GM19455 (cell line): ENCODE measurements at regions not wholly inside any gene's neighbourhood (a gene's known extent, or its start where the extent isn't known, plus 50 kb on each side); places are given as distances from the start of the nearest gene placed in this dataset.

Experiments used
- ATAC-seq: cut with Tn5 transposase; IDR thresholded peaks from one replicate; pipeline ENCODE4 v1.9.1; 2021; ENCODE audit not compliant: unreplicated experiment

DNA sequence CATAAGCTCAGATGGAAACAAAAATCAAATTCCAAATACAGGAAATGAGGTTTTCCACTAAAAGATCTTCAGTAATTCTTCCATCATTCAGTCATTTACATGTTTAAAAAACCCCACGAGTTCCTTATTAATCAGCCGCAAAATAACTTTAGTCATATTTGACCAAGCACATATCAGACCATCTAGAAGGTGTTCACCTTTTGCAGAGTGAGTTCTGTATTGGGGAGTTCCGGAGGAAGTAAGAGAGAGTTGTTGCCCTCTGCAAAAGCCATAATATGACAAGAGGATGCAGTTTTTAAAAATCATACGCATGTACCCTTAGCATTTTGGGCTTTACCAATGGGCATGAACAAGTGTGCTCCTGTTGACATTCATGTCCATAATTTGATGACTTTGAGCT is 61.6 kb downstream of the CCR1 start:
- ATAC-seq, result no peak

DNA sequence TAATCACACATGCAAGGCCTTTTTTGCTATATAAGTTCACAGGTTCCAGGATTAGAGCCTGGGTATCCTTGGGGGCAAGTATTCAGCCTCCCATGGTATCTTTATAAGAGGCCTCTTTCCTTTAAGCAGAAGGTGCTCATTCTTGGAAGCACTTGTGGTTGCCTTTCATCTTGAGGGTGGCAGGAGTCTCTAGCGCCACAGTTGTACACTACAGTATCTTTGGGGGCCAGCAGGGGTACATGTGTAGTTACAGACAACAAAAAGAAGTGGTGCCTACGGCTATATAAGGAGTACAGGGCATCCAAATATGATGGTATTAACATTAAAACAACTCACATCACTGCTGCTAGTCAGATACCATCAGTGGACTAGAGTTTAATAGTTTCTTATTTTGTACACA is 62.1 kb downstream of the CCR1 start:
- ATAC-seq, result no peak

DNA sequence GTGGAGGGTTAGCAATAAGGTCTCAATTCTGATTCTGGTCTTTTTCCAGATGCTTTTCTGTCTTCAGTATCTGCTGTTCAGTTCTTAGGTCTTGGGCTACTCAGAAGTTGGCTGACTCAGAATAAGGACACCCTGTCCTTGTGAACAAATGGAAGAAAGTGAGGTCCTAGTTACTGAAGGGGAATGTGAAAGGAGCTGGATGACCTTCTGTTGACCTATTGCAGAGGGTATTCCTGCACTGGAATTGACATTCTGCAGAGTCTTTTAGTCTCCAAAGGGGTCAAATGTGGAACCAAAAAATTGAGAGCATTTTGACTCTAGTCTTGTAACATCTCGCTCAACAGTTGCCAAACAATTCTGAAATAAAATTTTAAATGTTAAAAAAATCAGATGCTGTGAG is 63.0 kb downstream of the CCR1 start:
- ATAC-seq, result no peak

DNA sequence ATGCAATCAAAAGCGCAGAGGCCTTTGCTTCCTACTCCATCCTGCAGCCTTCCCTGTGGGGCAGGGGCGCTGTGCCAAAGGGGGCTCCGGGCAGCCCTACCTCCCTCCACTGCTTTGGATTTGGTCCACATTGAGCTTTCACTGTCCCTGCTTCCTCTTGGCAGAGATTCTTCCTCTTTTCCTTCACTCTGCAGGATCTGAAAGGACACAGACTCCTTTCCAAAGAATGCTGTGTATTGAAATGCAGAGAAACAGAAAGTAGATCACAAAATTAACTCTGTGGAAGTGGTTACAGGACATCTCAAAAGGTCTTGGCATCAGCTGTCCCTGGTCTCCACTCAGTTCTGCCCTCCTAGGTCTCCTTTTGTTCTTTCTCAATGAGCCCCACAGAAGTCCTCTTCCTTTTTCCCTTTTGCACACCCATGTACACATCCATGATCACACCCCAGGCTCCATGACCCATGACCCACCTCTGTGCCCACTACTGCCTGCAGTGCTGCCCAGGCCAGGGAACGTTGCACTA is 64.1 kb downstream of the CCR1 start:
- no peak for ATAC-seq

DNA sequence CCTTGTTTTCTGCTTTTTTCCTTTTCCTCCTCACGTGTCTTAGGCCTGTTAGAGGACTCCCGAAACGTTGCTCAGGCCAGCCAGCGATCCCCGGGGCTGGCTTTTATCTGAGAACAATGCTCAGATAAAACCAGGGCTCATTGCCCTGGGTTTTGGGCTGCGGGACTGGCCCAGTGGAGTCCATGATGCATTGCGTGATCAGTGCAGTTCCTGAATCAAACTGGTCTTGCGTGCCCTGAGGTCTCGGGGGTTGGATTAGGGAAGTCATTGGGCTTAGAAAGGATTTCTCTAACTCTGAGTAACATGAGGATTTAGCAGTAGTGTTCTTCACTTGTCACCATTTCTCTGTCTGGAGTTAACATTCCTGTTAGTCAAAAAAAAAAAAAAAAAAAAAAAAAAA is 66.3 kb downstream of the CCR1 start:
- no peak for ATAC-seq

DNA sequence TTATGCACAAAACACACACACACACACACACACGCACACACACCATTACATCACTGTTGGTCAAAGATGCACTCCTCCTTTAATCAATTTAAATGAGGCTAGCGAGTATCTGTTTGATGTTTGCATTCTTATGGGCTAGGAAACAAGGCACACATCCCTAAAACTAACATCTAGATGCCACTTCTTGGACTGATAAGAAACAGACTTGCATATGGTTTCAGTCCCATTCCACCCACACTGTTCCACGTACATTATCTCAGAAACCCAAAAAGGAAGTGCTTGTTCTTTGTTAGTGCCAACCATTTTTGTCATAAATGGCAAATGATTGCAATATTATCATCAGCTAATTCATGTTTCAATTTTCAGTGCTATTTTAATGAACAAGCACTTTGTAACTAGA is 69.5 kb downstream of the CCR1 start:
- no peak for ATAC-seq

DNA sequence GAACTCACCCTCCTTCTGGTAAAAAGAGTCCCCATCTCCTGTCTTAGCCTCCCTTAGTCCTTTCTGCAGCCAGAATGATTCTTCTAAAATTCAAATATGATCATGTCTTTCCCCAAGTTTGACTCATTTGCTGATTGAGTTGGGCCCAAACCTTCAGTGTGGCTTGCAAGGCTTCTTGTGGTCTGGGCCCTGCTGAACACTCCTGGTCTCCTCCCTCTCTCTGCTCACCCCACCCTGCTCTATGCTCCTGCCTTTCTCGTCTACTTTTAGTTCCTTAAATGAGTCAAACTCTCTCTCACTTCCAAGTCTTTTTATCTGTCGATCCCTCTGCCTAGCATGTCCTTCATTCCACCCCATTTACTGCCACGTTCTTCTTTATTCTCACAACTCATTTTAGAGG is 72.6 kb downstream of the CCR1 start:
- ATAC-seq, result no peak

DNA sequence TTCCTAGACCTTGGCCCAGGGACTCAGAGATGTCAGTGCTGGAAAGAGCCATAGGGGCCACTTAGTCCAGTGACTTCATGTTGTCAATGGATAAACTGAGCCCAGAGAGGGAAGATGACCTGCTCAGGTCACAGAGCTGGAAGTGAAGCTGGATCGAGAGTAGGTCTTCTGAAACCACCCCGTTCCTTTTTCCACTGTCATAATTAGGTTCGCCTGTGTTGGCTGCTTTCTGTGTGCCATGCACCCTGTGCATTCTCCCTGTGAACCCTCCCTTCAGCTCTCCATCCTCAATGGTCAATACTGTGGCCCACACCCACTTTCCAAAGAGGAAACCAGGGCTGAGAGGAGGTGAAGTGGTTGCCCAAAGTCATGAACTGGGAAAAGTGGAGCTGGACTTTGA is 74.8 kb downstream of the CCR1 start:
- no peak for ATAC-seq

DNA sequence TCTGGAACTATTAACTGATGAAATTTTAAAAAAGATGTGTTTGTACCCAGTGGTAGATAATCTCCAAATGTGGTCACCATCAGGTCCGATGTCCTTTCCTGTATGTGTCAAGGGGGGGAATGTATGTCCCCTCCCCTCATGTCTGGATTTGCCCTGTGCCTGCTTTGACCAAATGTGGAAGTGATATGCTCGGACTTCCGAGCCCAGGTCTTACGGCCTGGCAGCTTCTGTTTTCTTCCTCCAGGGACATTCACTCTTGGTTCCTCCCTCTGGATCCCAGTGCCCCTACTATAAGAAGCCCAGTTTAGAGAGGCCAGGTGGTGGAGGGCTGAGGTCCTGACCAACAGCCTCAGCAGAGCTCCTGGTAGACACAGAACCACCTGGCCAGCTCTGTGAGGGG is 75.5 kb downstream of the CCR1 start:
- ATAC-seq, result no peak

DNA sequence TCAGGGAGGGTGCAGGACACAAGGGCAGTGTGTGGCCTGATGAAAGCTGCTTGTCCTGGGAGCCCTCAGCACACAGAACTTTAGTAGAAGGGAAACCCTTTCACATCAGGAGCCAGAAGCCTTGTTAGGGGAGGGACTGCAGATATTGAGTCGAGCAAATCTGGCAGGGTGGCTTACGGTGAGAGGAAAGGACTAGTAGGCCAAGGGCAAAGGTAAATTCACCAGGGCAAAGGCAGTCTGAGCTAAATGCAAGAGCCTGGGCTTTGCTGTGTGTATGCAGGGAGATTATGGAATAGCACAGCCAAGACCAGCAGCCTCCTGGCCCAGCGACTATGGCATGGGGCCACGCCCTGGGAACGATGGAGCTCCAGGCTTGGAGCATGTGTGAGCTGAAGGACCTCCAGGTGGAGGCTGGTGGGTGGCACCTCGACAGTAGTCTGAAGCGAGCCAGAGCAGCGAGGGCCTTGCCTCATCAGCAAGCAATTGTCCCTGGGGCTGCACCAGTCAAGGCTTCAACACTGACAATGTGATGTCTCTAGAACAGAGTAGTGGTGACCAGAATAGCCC is 76.1 kb downstream of the CCR1 start:
- ATAC-seq, result no peak

DNA sequence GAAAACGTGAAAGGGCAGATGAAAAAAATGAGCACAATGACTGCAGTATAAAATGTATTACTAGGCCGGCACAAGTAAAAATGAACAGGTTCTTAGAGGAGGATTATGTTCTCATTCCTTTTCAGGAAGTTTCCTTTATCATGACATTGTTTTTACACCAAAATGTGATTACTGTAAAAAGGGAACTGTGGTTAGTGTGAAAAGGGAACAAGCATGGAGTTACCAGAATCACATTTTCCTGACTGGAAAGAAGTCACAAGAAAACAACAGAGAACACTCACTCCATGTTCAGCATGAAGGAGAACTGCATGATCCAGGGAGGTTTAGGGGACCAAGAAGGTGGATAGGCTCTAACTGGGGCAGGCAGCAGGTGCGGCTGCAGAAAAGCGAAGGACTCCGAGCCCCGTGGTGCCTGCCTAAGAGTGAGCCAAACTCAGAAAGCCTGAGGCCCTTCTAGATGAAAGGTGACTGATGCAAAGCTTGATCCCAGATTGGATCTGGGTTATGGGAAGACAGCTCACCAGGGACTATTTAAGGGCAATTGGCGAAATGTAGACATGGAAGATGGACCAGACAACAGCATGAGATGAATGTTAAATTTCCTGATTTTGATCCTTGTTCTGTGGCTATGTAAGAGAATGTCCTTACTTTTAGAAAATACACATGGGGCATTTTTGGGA is 77.3 kb downstream of the CCR1 start:
- no peak for ATAC-seq

DNA sequence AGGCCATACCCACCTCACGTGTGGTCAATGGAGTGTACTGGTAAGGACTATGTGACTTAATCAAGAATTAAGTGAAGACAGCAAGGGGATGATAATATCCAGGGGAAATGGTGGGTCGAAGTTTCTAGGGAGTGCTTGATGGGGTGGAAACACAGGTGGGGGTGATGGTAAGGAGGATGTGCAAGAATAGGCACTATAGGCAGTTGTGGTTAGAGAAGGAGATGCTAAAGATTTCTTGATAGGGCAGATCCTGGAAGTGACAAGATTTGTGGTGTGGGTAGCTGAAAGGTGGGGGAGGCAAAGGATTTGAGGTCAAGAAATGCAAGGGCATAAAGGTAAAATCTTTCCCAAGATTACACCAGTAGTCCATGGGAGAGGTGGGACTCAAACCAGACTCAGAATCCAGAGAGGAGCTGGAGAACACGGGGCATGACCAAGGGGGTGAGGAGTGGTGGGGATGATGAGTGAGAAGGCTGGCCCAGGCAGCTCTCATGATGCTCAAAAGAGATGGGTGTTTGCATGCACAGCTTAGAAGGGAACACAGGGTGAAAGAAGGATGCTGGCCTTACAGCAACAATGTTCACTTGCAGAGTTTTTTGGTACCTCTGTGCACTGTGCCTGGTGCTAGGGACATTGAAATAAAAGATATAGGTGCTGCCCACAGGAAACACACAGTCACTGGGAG is 78.4 kb downstream of the CCR1 start:
- no peak for ATAC-seq

DNA sequence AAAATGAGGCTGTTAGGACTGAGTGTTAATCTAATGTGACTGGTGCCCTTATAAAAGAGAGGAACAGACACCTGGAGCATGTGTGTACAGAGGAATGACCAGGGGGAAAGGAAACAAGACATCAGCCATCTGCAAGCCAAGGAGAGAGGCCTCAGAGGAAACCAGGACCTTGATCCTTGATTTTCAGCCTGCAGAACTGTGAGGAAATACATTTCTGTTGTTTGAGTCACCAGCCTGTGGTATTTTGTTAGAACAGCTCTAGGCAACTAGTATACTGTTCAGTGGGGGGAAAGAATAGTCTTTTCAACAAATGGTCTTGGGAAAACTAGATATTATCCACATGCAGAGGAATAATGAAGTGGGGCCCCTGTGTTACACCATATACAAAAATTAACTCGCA is 80.6 kb downstream of the CCR1 start:
- ATAC-seq, result no peak

DNA sequence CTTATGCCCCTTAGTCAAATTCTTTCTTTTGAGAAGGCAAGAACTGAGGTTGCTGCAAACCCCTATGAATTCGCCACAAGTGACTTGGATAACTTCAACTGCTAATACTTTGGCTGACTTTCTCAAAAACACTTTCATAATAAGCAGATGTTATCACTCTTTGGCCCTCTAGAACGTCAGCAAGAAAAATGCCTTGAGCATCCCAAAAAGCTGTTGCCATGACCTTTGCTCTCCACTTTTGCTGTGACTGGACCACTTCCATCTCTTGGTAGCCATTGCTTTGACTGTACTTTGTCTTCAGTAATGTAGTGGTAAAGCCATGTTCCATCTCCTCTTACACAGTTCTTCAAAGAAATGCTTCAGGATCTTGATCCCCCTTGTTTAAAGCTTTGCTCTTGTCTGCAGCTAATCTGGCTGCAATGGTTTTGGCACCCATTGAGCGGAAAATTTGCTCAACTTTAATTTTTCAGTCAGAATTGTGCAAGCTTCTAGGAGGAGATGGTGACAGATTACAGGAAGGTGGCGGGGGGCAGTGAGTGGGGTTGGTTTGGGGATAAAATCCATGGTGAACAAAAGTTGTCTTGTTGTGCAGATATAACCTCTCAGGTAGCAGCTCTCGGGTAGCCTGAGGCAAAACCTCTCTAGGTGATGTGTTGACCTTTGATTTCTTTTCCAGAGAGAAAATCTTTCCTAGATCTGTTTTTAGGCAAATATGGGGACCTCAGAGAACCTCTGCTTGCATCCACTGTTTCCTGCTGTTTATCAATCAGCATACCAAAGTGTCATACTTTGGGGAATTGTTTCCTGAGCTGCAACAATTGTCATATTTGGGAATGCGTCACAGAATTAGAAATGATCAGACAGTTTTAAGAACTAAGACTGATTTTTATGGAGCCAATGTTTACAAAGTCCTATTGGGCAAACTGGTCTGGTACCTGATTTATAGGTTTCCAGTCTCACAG is 83.6 kb downstream of the CCR1 start:
- no peak for ATAC-seq

DNA sequence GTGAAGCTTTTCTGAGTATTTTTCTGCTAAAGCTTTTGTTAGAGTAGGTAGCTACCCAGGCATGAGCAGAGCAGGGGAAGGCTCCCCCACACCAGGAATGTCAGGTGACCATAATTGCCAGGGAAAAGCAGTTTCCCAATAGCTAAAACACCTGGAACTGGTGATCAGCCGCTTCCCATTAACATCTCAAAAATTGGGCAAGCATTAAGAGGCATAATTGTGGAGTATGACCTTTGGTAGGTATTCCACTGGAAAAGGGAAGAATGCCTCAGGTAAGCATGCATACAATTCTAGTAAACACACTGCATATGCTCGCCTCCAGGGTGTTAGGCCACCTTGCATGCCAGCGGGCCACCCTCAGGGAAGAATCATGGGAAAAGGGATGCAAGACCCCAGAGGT is 84.5 kb downstream of the CCR1 start:
- ATAC-seq, result no peak

DNA sequence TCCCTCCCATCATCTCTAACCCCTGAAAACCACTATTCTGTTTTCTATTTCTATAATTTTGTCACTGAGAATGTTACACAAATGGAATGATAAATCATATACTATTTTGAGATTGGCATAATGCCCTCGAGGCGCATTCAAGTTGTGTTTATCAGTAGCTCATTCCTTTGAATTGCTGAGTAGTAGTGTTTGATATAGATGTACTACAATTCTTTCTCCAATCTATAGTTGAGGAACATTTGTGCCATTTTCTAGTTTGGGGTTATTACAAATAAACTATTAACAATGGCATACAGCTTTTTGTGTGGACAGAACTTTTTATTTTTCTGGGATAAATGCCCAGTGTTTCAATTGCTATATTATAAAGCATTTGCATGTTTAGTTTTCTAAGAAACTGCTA is 86.0 kb downstream of the CCR1 start:
- ATAC-seq, result no peak

DNA sequence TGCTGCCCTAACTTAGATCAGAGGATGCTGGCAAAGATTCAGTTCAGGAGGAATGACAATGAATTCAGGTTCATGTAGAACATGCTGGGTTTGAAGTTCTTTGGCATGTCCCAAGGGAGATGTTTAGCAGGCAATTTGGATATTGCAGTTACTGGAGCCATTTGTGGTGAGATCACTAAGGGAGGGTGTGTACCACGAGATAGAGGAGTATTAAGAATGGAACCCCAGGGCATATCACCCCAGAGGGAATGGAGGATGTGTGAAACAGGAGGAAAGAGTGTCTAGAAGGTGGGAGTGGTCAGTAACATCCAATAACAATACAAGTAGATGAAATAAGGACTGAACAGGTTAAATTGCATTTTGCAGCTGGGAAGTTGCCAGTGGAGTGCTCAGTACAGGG is 87.1 kb downstream of the CCR1 start:
- no peak for ATAC-seq

DNA sequence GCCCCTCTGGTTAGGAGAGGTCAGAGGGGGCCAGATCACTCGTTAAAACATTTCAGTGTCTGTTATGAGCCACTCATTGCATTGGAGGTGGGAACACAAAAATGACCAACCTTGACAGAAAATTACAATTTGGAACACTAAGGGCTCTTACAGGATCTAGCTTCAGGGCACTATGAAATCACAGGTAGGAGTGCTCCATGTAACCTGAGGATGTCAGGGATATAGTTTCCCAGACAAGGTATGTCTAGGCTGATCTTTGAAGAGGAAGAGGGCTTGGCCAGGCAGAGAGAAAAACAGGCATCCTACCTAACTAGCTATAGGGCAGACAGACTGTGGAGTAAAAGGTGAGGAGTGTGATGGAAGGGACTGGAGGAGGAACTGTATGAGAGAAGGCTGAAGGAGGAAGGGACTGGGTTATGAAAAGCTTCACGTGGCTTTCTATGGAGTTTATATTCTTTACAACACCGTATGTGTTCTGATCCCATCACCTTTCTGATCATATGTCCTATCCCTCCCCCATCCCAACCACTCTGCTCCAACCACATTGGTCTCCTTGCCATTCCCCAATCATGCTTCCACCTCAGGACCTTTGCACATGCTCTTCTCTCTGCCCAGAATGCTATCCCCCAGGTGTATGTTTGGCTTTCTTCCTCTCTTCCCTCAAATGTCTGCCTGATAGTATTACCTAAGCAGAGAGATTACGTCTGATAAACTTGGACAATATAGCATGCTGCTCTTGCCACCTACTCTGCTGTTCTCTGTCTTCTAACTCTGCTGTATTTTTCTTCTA is 88.2 kb downstream of the CCR1 start:
- ATAC-seq, result no peak

DNA sequence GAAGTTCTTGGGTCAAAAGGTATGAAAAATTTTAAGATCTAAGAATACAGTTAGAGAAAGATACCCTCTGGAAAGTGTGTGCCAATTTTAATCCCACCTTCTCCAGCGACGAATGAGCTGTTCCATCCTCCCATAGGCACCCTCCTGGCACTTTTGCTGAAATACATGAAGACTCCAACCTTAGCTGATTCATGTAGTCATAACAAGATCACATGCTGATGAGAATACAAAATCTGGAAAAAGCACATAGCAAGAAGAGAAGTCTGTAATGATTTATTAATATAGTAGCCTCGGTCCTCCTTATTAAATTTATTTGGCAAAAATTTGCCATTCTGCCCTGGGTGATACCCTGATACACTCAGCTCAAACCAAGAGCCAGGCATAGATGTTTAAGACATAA is 88.9 kb downstream of the CCR1 start:
- ATAC-seq, result no peak

DNA sequence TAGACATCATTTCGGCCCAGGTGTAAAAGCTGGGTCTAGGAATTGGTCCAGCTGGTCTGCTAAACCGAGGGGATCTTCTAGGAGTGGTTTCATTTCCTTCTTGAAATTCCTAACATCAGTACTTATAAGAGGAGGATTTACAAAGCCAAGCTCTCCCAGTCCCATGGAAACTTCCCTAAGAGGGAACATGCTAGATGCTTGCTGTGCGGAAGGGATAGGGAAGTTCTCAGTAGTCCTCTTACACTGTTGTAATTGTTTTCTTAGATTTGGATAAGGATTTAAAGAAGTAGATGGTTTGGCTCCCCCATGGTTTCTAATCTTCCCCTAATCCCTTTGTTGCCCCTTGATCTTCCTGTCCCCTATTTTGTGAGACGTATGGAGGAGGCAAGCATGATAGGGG is 89.7 kb upstream of the XCR1 start:
- no peak for ATAC-seq
